Fibroblast of villous mesenchyme (primary cell): ENCODE measurements at regions not wholly inside any gene's neighbourhood (a gene's known extent, or its start where the extent isn't known, plus 50 kb on each side); places are given as distances from the start of the nearest gene placed in this dataset.

Experiments
- DNase-seq: peaks from one replicate; pipeline ENCODE4 v3.0.0-alpha.2; 2010; ENCODE audit warnings: low read depth
- H3K4me3 ChIP-seq: 2 replicates; pipeline ENCODE4 v1.5.1; 2011; ENCODE audit warnings: low read depth, mild to moderate bottlenecking, low read length
- TF ChIP-seq, protein P1 (sequence below): IDR thresholded peaks from 2 replicates; pipeline ENCODE4 v1.5.1; 2012; ENCODE audit warnings: low read depth, mild to moderate bottlenecking, low read length; ENCODE audit not compliant: insufficient read depth

- H3K4me3 ChIP-seq: no peak overlapping the region
- DNase-seq: no peak
- TF ChIP-seq, protein P1, sequence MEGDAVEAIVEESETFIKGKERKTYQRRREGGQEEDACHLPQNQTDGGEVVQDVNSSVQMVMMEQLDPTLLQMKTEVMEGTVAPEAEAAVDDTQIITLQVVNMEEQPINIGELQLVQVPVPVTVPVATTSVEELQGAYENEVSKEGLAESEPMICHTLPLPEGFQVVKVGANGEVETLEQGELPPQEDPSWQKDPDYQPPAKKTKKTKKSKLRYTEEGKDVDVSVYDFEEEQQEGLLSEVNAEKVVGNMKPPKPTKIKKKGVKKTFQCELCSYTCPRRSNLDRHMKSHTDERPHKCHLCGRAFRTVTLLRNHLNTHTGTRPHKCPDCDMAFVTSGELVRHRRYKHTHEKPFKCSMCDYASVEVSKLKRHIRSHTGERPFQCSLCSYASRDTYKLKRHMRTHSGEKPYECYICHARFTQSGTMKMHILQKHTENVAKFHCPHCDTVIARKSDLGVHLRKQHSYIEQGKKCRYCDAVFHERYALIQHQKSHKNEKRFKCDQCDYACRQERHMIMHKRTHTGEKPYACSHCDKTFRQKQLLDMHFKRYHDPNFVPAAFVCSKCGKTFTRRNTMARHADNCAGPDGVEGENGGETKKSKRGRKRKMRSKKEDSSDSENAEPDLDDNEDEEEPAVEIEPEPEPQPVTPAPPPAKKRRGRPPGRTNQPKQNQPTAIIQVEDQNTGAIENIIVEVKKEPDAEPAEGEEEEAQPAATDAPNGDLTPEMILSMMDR: no peak
Measured at GRCh38 chr12:72790273-72790672, 518.1 kb downstream of the TRHDE start.

- TF ChIP-seq, protein P1: no peak
- H3K4me3 ChIP-seq: no peak overlapping the region
- DNase-seq: no peak
Measured at GRCh38 chr12:72792889-72793288, 520.7 kb downstream of the TRHDE start.

- TF ChIP-seq, protein P1: no peak
- H3K4me3 ChIP-seq: no peak overlapping the region
- no peak for DNase-seq
Measured at GRCh38 chr12:72793796-72794195, 521.6 kb downstream of the TRHDE start.

DNA sequence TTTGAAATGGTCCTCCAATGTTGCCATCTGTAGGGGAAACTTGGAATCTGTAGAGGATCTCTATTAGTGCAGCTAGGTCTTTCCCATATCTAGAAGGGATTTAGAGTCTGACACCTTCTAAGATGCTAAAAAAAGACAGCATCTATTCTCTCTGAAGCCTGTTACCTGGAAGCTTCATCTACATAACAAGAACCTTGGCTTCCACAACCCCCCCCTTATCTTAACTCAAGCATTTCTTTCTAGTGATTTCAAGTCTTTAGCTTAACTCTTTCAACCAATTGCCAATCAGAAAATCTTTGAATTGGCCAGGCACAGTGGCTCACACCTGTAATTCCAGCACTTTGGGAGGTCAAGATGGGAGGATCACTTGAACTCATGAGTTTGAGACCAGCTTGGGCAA lies 543.3 kb downstream of the TRHDE start:
- TF ChIP-seq, protein P1: no peak
- no peak for DNase-seq
- no peak overlapping the region for H3K4me3 ChIP-seq

GRCh38 chr12:72828662-72829324 lies 556.6 kb downstream of the TRHDE start:
- DNase-seq: no peak
- H3K4me3 ChIP-seq: no peak overlapping the region
- TF ChIP-seq, protein P1: no peak

- TF ChIP-seq, protein P1: no peak
- no peak for DNase-seq
- H3K4me3 ChIP-seq: no peak overlapping the region
Measured at GRCh38 chr12:72829838-72830237, 557.7 kb downstream of the TRHDE start.

DNA sequence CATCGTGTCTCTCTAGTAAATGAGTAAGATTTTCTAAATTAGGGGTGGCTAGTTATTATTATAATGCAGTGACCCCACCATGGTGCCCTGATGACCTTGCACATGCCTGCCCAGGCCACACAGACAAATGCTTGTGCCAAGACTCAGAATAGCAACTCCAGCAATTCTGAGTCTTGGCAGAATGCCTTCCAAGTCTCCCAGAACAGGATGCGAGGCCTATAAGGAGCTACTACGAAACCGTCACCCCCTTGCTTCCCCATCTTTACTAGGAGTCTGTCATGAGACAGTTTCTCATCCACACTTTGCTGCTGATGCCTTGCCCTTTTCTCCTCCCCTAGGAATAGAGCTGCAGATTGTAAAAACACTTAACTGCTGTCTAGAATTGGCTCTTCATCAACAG lies 559.9 kb downstream of the TRHDE start:
- DNase-seq: no peak
- TF ChIP-seq, protein P1: no peak
- no peak overlapping the region for H3K4me3 ChIP-seq
